Keratinocyte (primary cell): ENCODE measurements at regions not wholly inside any gene's neighbourhood (a gene's known extent, or its start where the extent isn't known, plus 50 kb on each side); places are given as distances from the start of the nearest gene placed in this dataset.

ENCODE experiments used
- DNase-seq: peaks from one replicate; pipeline ENCODE4 v3.0.0-alpha.2; 2011; ENCODE audit warnings: low read depth, missing footprints, low spot score
- FAIRE-seq: peaks from 2 replicates; lab custom pipeline; 2011; peaks lifted over from hg19 to GRCh38; lab: Jason Lieb, UNC
- H2AFZ ChIP-seq: 2 replicates; pipeline ENCODE4 v1.6.0; 2012; ENCODE audit warnings: low read length, control low read depth, inconsistent platforms; ENCODE audit not compliant: control insufficient read depth
- H3K27ac ChIP-seq: 2 replicates; pipeline ENCODE4 v1.5.1; 2011; ENCODE audit warnings: low read length; ENCODE audit not compliant: control insufficient read depth, insufficient read depth
- H3K27me3 ChIP-seq: 3 replicates; pipeline ENCODE4 v1.6.0; 2011; ENCODE audit warnings: low read length; ENCODE audit not compliant: control insufficient read depth, insufficient read depth; ENCODE audit errors: extremely low read depth
- H3K36me3 ChIP-seq, 2 experiments: 2 replicates in 1 of 2; 3 replicates in 1 of 2; pipeline ENCODE4 v1.5.1; 2011; ENCODE audit warnings: low read length in 2 of 2, mild to moderate bottlenecking in 1 of 2; ENCODE audit not compliant: control insufficient read depth in 2 of 2, insufficient read depth in 2 of 2; ENCODE audit errors: extremely low read depth in 1 of 2
- H3K4me1 ChIP-seq: 3 replicates; pipeline ENCODE4 v1.5.1; 2011; ENCODE audit warnings: low read length; ENCODE audit not compliant: control insufficient read depth, insufficient read depth; ENCODE audit errors: extremely low read depth
- H3K4me2 ChIP-seq: 3 replicates; pipeline ENCODE4 v1.6.0; 2011; ENCODE audit warnings: low read depth, low read length; ENCODE audit not compliant: control insufficient read depth, insufficient read depth; ENCODE audit errors: extremely low read depth
- H3K4me3 ChIP-seq, 3 experiments: fragments of 200-600 bp in 1 of 3; sonication (generic) in 1 of 3; 2 replicates in 2 of 3; 3 replicates in 1 of 3; pipeline ENCODE4 v1.5.1; 2011 to 2016; ENCODE audit warnings: low read length in 3 of 3, mild to moderate bottlenecking in 3 of 3, control low read depth in 2 of 3, inconsistent platforms in 1 of 3, low read depth in 1 of 3, mixed read lengths in 1 of 3, mixed run types in 1 of 3, moderate library complexity in 1 of 3; ENCODE audit not compliant: control insufficient read depth in 2 of 3, insufficient read depth in 2 of 3; ENCODE audit errors: extremely low read depth in 1 of 3
- H3K79me2 ChIP-seq: 2 replicates; pipeline ENCODE4 v1.6.0; 2012; ENCODE audit warnings: low read length; ENCODE audit not compliant: control insufficient read depth, insufficient read depth
- H3K9ac ChIP-seq: 3 replicates; pipeline ENCODE4 v1.6.0; 2011; ENCODE audit warnings: low read length; ENCODE audit not compliant: control insufficient read depth, insufficient read depth; ENCODE audit errors: extremely low read depth
- H3K9me1 ChIP-seq: 3 replicates; pipeline ENCODE4 v1.6.0; 2011; ENCODE audit warnings: low read length; ENCODE audit not compliant: control insufficient read depth, insufficient read depth; ENCODE audit errors: extremely low read depth
- H3K9me3 ChIP-seq: 2 replicates; pipeline ENCODE4 v1.5.1; 2012; ENCODE audit warnings: low read depth, low read length; ENCODE audit not compliant: control insufficient read depth
- H4K20me1 ChIP-seq: 3 replicates; pipeline ENCODE4 v1.6.0; 2011; ENCODE audit warnings: low read length; ENCODE audit not compliant: control insufficient read depth, insufficient read depth; ENCODE audit errors: extremely low read depth
- EZH2 ChIP-seq: IDR thresholded peaks from one replicate; pipeline ENCODE4 v1.6.1; 2012; ENCODE audit warnings: inconsistent platforms, mild to moderate bottlenecking, low read length, moderate library complexity
- dilution Hi-C: fragments of 300-500 bp; cut with MboI; formaldehyde crosslinking; loops from one replicate; pipeline ENCODE4 v1.7.0; 2020; ENCODE audit warnings: low sequenced_read_pairs; ENCODE audit not compliant: extremely low pct_ligation_motif_present
- TF ChIP-seq, protein P1 (sequence below), 3 experiments: IDR thresholded peaks in 1 of 3; conservative IDR thresholded peaks in 1 of 3; optimal IDR thresholded peaks in 1 of 3; 2 replicates in 2 of 3; 3 replicates in 1 of 3; pipeline versions ENCODE3 to v1.5.1; 2011; ENCODE audit warnings: low read length in 3 of 3, mild to moderate bottlenecking in 3 of 3, moderate library complexity in 2 of 3, control low read depth in 1 of 3, inconsistent platforms in 1 of 3; ENCODE audit not compliant: insufficient read depth in 2 of 3; ENCODE audit errors: extremely low read depth in 1 of 3

DNA sequence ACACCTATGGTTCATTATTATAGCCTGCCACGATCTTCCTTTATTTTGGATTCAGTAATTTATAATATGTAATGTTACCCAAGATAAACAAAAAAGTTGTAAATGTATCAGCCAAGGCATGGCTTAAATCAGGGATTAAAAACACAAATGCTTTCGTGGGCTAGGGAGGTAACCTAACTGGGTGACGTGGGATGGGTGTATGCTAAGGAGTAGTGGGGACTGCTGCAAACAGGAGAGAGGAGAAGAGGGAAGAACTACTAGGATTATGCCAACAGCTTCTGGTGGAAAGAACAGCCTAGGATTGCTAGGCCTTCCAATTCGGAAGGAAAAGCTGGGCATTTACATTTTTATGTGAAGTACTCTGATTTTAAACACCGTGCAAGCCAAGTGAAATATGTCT, 244.8 kb upstream of the POU3F2 start:
- Histone ChIP-seq H3K9me3 (no peaks in the 10 kb centered on the region), H3K4me3 (no peak overlapping the region), H3K4me1 (no peaks in the 10 kb centered on the region), H3K9me1 (no peaks in the 10 kb centered on the region), H4K20me1 (no peaks in the 10 kb centered on the region), H3K79me2 (no peaks in the 10 kb centered on the region), H2AFZ (no peak overlapping the region), H3K9ac (no peak overlapping the region), H3K4me2 (no peak overlapping the region), H3K36me3 (no peaks in the 10 kb centered on the region), H3K27ac (no peak overlapping the region), H3K27me3 (no peaks in the 10 kb centered on the region)
- DNase-seq = no peak
- no peak for FAIRE-seq
- TF ChIP-seq, protein P1, sequence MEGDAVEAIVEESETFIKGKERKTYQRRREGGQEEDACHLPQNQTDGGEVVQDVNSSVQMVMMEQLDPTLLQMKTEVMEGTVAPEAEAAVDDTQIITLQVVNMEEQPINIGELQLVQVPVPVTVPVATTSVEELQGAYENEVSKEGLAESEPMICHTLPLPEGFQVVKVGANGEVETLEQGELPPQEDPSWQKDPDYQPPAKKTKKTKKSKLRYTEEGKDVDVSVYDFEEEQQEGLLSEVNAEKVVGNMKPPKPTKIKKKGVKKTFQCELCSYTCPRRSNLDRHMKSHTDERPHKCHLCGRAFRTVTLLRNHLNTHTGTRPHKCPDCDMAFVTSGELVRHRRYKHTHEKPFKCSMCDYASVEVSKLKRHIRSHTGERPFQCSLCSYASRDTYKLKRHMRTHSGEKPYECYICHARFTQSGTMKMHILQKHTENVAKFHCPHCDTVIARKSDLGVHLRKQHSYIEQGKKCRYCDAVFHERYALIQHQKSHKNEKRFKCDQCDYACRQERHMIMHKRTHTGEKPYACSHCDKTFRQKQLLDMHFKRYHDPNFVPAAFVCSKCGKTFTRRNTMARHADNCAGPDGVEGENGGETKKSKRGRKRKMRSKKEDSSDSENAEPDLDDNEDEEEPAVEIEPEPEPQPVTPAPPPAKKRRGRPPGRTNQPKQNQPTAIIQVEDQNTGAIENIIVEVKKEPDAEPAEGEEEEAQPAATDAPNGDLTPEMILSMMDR (optimal IDR thresholded peaks at IDR 0.05 in 1 of 3, IDR thresholded peaks at IDR 0.05 in 1 of 3, conservative IDR thresholded peaks at IDR 0.05 in 1 of 3; ENCODE audit: extremely low read depth in 1 of 3, insufficient read depth in 2 of 3, low read length in 3 of 3) = no peak
- dilution Hi-C loops = no loop called here

DNA sequence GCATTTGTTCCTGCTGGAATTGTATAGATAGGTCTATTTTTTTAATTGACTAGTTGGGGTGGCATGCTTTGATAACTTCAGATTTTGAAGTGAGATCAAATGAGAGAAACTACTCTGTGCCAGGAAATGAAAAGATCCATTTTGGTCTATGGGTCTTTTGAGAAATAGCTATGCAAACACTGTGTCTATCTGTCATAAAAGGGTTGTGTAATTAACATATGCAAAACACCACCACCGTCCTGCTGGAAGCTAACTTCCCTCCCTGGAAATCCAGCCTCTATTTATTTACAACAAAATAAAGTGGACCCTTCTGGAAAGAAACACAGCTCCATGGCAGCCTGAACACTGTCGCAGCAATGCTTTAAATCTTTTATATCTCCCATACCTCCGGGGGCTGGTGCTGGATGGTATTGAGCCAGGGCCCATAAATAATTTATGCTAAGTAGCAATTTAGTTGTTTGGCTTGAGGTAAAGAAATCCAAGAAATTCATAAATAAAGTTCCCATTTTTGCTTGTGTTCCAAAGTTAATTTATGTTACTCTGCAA, 244.2 kb upstream of the POU3F2 start:
- H3K36me3 ChIP-seq = no peaks in the 10 kb centered on the region
- H3K9me1 ChIP-seq = no peaks in the 10 kb centered on the region
- no peaks in the 10 kb centered on the region for H3K27me3 ChIP-seq
- dilution Hi-C loops = no loop called here
- H3K27ac ChIP-seq = no peak overlapping the region
- no peak for FAIRE-seq
- H2AFZ ChIP-seq = no peak overlapping the region
- H3K79me2 ChIP-seq = no peaks in the 10 kb centered on the region
- H3K4me1 ChIP-seq = no peaks in the 10 kb centered on the region
- no peaks in the 10 kb centered on the region for H3K9me3 ChIP-seq
- no peak overlapping the region for H3K4me2 ChIP-seq
- H3K9ac ChIP-seq = no peak overlapping the region
- TF ChIP-seq EZH2 = no peak
- TF ChIP-seq, protein P1 (optimal IDR thresholded peaks at IDR 0.05 in 1 of 3, IDR thresholded peaks at IDR 0.05 in 1 of 3, conservative IDR thresholded peaks at IDR 0.05 in 1 of 3; ENCODE audit: extremely low read depth in 1 of 3, insufficient read depth in 2 of 3, low read length in 3 of 3) = no peak
- no peak for DNase-seq
- no peak overlapping the region for H3K4me3 ChIP-seq
- H4K20me1 ChIP-seq = no peaks in the 10 kb centered on the region
